GM23248 (cell line): ENCODE measurements at regions not wholly inside any gene's neighbourhood (a gene's known extent, or its start where the extent isn't known, plus 50 kb on each side); places are given as distances from the start of the nearest gene placed in this dataset.

Experiments used
- EZH2 ChIP-seq: fragments of 200-600 bp; sonication (generic); IDR thresholded peaks from 2 replicates; pipeline ENCODE4 v1.6.1; 2018; ENCODE audit warnings: antibody characterized with exemption, mild to moderate bottlenecking; ENCODE audit not compliant: insufficient read depth, poor library complexity, severe bottlenecking
- EZH2phosphoT487 ChIP-seq: fragments of 200-600 bp; sonication (generic); IDR thresholded peaks from 2 replicates; pipeline ENCODE4 v1.6.1; 2018; ENCODE audit warnings: antibody characterized with exemption, moderate library complexity, mild to moderate bottlenecking, low read depth; ENCODE audit not compliant: insufficient read depth

DNA sequence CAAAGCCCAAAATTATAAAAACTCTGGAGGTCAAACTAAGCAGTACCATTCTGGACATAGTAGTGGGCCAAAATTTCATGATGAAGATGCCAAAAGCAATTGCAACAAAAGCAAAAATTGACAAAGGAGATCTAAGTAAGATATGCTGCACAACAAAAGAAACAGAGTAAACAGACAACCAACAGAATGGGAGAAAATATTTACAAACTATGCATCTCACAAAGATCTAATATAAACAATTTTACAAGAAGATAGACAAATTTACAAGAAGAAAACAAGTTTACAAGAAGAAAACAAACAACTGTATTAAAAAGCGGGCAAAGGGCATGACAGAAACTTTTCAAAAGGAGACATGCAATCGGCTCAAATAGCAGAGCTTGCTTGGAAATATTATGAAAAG lies 396.9 kb downstream of the CDH9 start:
- TF ChIP-seq EZH2 = no peak
- TF ChIP-seq EZH2phosphoT487 = no peak
